HG03175 (cell line): ENCODE measurements at regions not wholly inside any gene's neighbourhood (a gene's known extent, or its start where the extent isn't known, plus 50 kb on each side); places are given as distances from the start of the nearest gene placed in this dataset.

ENCODE experiments used
- ATAC-seq: cut with Tn5 transposase; IDR thresholded peaks from one replicate; pipeline ENCODE4 v1.9.1; 2021; ENCODE audit warnings: mild to moderate bottlenecking, moderate library complexity; ENCODE audit not compliant: unreplicated experiment

DNA sequence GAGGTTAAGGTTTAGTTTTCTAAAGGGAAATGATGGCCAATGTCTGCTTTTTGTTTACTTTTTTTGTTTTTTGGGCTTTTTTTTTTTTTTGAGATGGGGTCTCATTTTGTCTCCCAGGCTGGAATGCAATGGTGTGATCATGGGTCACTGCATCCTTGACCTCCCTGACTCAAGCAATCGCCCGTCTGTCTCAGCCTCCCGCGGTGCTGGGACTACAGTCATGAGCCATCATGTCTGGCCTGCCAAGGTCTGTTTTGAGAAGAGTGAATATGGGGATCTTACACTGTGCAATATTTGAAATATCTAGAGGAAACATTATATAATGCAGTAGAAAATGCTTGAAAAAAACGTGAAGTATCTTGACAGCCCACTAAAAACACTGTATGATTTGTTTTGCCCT lies 162.5 kb downstream of the GASK1B start:
- ATAC-seq, result no peak

GRCh38 chr4:158008551-158009218 lies 164.1 kb downstream of the GASK1B start:
- ATAC-seq, result no peak

DNA sequence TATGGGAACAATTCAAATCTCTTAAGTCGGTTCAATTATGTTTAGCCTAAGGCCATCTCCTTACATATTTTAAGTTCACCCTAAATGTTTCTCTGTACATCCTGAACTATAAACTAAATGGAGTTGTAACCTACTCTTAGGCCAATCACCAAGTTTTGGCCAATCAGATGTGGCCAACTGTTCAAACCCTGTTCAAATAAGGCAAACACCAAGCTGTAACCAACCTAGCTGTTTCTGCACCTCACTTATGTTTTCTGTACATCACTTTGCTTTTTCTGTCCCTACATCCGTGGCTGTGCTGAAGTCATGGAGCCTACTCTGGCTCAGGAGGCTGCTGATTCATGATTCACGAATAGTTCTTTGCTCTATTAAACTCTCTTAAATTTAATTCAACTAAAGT lies 165.3 kb downstream of the GASK1B start:
- ATAC-seq, result no peak

GRCh38 chr4:158006990-158007389 lies 165.8 kb downstream of the GASK1B start:
- no peak for ATAC-seq

DNA sequence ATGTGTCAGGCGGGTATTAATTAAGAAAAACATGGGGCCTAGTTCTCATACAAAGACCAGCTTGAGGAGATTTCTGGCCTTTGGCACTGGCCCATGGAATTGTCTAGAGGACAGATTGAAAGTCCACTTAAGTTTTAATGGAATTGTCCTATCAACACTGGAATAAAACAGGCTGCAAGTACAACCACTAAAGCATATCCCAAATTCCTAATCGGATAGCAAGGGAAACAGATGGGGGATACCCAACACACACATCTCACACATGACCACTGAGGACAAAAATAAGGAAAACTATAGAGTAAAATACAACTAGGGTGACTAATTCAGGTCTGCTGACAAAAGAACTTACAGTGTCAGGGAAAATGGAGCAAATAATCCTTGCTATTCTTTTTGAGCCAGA lies 167.8 kb downstream of the GASK1B start:
- no peak for ATAC-seq

- no peak for ATAC-seq
These were observed 168.7 kb downstream of the GASK1B start for GRCh38 chr4:158004101-158004500.

- no peak for ATAC-seq
These were observed 169.6 kb downstream of the GASK1B start for GRCh38 chr4:158003212-158003611.

DNA sequence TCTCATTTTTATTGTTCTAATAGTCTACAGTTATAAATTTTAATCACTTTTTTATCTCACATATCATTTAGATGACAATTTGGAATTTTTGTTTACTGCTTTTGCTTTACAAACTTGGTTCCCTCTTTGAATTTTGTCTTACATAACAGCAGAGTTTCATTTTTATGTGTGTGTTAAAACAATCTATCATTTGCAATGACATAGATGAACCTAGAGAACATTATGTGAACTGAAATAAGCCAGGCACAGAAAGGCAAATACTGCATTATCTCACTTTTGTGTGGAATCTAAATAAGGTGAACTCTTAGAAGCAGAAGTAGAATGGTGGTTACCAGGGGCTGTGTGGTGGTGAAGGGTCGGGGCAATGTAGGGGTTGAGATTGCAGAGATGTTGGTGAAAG lies 170.7 kb downstream of the GASK1B start:
- no peak for ATAC-seq

- no peak for ATAC-seq
These were observed 171.1 kb downstream of the GASK1B start for GRCh38 chr4:158001756-158002155.

DNA sequence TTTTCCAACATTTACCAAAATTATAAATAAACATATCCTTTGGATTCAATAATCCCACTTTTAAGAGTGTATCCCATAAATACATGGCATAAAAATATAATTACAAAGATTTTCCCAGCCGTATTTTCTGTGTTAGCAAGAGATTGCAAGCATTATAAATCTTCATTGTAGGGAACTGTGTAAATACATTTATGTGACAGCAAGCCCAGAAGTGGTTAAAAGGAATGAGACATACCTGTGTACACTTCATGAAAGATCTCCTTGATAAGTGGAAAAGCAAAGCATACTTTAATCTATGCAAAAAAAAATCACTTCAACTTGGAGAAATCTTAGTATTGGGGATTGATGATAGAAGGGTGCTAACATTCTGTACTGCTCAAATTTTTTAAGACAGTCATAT lies 173.1 kb downstream of the GASK1B start:
- ATAC-seq, result no peak

- ATAC-seq, result no peak
These were observed 175.5 kb downstream of the GASK1B start for GRCh38 chr4:157997296-157997695.

DNA sequence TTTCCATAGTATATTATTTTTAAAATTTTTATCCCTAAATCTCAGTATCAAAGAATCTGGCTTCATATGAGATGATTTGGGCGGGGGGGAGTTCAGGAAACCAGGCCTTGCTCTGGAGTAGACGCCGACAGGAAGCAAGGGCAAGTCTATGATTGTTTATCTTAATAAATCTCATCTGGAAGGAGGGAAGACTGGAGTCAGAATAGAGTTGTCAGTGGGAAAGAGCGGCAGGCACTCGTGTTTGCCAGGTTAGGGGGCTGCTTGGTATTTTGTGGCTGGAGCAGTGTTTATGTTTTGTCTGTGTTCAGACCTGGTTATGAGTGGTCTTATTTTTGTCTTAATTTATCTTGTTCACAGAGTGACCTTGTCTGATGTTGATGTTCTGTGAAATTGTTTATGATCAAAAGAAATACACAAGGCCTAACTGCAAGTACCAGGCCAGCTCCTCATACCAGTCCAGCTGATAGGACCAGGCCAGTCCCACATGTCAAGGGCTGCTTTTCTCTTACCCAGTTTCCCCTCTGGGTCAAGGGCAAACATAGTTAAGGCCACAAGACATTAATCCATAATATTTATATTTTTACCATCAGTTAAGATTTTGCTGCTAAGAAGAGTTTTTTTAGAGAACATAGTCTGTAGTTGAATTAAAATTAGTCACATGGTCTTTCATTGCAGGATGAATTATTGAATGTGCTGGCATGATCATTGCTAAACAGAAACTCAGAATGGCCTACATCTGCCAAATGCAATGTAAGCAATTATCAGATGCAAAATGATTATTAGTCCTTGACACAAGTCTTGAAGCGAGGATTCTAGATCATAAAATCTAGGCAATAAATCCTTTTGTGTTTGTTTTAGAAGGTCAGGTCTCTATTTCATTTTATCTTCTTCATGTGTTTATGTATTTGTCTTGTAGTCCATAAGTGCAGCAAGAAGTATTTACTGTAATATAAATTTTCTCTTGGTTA lies 176.5 kb downstream of the GASK1B start:
- no peak for ATAC-seq

GRCh38 chr4:157994863-157995262 lies 178.0 kb downstream of the GASK1B start:
- no peak for ATAC-seq

DNA sequence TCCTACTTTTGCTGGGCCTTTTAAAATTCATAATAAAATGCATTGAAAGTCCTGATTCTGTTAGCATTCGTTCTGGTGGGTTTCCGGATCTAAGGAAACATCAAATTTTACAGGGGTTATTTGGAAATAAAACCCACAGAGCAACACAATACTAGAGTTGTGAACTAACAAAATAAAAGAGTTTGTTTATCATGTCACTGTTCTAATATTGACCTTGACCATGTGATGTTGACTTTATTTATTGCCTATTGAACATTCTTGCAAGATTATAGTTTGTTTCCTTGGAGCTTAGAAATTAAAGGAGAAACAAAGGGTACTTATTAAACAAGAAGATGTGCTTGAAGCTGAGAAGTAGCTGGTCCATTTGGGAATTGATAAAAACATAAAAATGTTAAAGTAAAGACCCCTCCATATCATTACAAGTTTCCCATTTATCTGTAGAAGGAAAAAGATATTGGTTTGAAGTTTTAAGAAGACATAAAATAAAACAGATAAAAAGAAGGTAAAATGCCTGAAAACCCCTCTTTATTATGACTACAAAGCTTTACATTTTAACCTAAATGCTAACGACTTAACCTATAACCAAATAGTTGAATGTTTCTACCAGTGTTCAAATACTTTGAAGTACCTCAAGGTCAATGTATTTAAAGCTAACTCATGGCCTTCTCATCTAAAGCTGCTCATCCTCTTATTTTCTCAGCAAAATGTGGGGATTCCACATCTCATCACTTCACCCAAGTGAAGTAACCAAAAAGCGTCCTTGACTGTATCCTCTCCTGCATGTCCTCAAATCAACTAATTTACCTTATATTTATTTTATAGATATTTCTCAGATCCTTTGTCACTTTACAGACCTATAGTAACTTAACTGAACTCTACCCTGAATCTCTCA lies 179.6 kb downstream of the GASK1B start:
- no peak for ATAC-seq

DNA sequence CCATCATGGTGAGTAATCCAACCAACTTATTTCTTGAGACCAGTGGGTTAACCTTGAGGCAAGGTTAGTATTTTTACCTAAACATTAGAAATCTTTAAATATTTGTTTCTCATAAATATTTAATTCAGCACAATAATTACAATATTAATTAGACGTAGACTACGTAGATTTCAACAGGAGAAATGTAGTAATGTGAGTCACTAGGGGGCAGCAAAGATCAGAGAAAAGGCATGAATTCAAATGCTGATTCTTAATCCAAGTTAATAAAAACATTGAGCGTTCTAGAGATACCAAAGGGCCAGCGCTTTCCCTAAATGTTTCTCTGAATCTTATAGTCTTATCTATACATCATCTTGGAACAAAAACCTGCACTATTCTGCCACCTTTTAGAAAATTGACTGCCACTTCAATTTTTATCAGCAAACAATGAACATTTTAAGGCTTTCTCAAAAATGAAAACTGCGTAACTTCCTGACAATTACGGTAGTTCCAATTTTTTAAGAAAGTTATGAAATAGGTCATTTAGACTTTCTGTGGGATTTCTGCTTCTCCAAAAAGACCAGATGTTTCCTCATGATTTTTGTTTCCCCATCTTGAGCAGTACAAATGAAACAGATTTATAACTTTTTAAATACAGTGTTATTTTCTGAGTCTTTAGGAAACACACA lies 180.7 kb downstream of the GASK1B start:
- ATAC-seq, result peak; percentile 75

- ATAC-seq, result no peak
These were observed 184.2 kb downstream of the GASK1B start for GRCh38 chr4:157988641-157989040.

DNA sequence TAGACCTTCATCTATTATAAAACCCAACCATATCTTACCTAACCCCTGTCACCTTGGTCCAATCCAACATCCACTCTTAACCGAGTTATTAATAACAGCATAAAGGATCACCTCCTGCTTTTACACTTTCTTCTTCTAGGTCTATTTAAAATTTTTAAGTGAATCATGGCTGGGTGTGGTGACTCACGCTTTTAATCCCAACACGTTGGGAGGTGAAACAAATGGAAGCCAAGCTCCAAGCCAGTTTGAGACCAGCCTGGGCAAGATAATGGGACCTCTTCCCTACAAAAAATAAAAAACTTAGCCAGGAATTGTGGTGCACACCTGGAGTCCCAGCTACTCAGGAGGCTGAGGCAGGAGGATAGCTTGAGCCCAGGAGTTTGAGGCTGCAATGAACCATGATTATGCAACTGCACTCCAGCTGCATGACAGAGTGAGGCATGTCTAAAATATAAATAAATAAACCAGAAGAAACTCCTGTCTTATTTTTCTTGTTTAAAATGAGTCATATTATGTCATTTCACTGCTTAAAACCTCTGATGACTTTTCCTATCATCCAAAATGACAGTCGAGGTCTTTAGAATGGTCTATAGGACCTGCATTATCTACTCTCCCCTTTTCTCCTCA lies 188.4 kb downstream of the GASK1B start:
- ATAC-seq, result no peak

- ATAC-seq, result no peak
These were observed 189.5 kb downstream of the GASK1B start for GRCh38 chr4:157983300-157983699.

- no peak for ATAC-seq
These were observed 192.7 kb downstream of the GASK1B start for GRCh38 chr4:157980158-157980557.

DNA sequence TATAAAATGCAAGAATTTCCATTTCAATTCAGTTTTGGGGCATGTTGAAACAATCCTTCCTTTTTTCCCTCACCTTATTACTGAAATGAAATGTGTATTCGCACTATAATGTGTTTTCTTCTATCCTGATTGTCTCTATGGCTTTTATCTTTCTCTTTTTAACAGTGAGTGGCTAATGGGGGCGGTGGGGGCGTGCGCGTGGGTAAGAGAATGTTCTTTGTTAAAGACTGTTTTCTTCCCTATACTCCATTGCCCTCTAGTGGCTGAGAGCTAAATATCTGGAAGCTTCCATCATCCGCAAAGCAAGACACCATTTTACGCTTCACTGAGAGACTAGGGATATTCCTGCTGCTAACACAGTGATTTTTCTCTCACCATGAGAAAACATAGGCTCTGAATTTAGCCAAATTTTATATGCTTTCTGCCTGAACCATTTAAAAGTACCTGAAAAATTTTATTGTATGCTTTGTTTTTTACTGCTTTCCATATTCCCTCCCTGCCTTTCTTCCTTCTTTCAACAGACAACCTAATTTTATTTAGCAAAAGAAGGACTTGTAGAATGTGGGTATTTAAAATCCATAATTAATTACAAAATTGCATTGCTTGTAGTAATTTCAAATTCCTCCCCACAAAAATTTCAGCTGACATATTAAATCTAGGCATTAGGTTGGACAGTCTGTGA lies 194.0 kb downstream of the GASK1B start:
- ATAC-seq, result peak; percentile 95
